Activated CD4-positive, alpha-beta T cell treated with anti-CD3 and anti-CD28 coated beads, Interleukin-2, amount 50 U/mL, for 4 hours (primary cell): ENCODE measurements at regions not wholly inside any gene's neighbourhood (a gene's known extent, or its start where the extent isn't known, plus 50 kb on each side); places are given as distances from the start of the nearest gene placed in this dataset.

ENCODE experiments used
- DNase-seq, 2 experiments: peaks; one replicate each; pipeline ENCODE4 v3.0.0-alpha.2; 2020

DNA sequence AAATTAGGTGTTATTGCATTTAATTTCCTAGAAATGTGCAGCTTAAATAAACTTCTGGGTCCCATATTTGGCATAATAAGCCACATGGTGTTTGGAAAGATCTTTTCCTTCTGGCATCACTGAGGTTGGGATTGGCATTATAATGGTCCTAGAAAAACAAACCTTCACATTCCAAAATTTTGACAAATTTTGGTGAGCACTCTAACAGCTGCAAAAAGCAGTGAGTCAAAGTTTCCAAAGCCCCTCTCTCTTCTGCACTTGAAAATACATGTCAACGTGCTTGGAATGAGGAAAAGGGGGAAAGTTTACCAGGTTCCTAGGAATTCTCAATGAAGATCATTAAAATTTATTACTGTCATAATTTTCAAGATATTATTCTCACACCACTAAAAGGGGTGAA is 77.8 kb upstream of the STK17B start:
- no peak for DNase-seq

DNA sequence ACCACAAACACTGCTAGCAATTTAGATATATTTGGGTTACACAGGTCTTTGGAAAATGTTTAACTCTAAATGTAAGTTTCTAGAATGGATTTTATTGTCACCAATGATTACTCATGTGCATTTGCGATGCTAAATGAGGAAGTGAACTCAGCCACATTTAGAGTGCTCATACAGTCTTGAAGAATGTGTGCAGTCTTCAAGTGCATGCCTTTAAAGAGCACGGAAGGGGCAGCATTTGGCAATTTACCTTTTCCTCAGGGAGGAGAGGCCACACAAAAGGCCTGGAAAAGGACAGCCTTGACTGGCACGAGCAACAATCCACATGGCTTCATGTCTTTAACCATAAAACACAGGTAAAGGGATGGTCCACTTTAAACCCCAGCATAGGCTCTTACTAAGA is 78.5 kb upstream of the STK17B start:
- DNase-seq, result no peak

DNA sequence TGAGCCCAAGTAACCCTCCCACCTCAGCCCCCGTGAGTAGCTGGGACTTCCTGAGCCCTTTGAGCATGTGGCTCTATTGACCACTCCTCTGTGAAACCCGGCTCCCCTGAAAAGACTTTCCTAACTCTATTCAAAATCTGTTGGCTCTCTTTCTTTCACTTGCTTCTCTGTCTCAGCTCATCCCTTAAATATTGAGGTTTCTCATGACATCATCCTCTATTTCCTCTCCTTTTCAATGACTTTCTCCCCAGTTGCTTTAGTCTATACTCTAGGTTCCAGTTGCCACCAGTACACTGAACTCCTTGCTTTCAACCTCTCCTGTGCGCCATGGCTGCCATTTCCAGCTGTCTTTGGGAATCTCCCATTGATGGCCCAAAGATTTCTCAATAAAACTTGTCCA is 79.8 kb upstream of the STK17B start:
- no peak for DNase-seq

DNA sequence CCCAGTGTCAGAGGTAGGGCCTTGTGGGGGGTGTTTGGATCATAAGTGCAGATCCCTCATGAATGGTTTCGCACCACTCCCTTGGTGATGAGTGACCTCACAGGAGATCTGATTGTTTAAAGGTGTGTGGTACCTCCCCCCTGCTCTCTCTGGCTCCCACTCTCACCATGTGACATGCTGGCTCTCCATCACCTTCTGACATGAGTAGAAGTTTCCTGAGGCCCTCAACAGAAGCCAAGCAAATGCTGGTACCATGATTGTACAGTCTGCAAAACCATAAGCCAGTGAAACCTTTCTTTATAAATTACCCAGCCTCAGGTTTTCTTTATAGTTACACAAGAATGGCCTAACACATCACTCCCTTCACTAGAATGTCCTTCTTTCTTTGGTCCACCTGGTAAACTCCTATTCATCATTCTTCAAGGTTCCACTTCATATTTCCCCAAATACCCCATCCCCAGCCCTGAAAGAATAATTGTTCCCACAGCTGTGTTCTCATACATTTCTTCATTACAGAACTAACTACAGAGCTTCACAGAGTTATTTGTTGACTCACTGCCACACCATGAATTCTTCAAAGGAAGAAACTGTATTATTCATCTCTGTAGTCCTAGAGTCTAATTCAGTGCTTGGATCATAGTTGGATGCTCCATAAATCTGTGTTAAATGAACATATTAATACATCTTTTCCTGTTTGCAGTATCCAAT is 81.2 kb upstream of the STK17B start:
- no peak for DNase-seq

DNA sequence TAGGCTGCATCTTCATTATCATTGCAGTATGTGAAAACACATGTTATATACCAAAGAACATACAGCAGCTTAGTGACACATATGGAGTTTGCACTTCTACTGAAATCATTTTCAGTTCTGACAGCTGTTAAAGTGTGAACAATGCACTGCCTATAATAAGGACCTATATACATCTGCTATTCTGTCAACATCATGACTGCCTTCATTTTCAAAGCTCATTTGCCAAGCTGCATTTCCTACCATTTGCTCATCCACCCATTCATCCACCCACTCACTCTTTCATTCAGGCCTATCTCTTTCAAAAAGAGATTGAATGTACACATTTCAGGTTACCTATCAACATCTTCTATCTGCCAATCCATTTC is 81.7 kb upstream of the STK17B start:
- no peak for DNase-seq

DNA sequence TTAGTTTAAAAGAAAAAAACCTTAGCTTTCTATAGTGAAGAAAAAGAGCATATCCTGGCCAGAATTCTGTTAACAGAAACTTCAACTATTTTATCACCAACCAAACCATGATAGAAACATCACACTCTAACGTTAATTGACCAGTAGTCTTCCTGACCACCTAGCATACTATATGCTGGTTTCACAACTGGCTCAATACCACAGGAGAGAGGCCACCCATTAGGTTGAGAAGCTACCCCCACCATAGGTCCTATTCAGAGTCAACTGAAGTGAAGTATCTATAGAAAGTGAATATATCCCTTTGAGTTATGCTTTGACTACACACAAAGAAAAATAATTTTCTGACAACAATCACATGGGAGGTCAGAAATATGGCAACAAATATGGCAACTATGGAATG is 85.2 kb upstream of the STK17B start:
- DNase-seq, result no peak

DNA sequence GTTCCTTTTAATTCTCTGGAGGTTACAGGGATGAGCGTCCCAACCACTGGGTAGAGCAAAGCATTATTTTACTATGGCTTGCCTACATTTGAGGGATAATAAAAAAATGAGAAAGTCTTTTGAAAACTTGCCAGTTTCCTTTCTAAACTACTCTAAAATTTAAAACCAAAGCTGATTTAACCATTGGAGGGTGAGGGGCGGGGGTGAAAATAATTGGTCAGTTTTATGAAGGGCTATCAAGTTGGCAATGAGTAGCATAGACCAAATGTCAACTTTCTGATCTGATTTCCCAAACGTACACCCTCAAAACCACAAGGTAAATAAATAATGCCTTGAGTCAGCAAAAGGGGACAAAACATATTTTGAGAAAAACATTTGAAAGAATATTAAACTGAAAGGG is 85.7 kb upstream of the STK17B start:
- DNase-seq, result no peak

DNA sequence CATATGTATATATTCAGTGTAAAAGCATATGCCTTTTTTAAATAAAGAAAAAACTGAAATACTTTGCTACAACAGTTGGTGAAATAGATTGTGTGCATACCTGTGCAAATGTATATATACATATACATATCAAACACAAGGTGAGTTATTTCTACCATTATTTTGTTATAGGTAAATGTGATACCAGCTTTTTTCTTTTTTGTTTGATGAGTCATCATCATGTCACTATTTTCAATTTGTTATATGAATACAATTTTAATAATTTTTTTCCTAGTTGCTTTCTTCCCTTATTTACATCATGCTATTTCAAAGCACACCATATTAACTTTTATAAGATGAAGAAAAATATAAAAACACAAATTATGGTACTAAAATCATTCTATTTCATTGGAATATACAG is 87.0 kb upstream of the STK17B start:
- no peak for DNase-seq

DNA sequence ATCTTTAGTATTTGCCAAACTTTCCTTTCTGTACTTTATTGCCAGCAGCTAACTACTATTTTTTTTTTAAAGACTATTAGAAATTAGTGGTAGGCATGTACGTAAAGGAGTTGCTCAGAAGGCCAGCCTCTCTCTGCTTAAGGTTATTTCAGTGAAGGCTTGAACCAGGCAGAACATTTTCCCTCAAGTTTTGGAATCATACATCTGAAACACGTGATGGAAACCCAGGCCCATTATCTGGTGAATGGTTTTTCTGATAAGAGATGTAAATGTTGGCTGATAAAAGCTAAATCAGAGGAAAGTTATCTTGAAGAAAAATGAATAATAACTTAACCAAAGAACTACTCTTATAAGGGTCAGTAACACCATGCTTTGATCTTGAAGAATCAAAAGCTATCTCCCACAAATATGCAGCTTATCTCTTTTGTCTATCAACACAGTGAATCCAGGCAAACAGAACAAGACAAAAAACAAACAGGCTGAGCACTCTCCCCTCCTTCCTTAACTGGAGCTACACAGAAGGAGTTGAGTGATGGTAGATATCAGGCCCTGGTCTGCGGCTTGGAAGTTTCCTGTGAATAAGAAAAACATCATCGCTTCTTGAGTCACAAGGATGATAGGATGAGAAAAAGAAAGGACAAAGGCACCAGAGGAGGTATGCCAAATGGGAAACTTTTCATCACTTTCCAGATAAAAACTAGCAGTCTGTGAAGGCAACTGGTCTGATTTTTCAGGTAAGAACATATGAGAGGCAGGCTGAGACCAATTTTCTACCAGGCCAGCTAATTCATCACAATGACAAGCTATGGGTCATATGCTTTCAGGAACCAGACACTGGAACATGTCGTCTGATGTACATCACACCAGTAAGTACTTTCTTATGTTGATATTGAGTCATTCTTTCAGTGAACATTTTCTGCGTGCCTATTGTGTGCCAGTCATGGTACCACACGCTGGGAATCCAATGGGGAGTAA is 88.4 kb upstream of the STK17B start:
- DNase-seq, result peak; percentile 50 to 53

DNA sequence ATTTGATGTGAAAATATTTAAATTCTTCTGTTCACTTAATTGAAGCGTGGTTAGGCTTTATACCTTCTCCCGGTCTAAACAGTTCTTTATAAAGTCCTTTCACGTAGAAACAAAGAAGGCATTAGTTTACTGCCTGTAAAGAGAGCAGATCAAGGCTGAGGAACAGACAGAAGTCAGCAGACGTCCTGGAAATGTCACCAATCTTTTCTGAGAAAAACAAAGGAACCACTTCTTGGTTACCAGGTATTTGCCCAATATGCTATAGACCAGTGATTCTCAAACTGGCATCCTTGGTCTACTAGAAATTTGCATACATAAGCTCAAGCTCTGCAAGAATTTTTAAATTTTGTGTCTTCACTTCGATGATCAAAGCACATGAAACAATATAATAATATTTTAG is 89.2 kb upstream of the STK17B start:
- DNase-seq, result no peak

DNA sequence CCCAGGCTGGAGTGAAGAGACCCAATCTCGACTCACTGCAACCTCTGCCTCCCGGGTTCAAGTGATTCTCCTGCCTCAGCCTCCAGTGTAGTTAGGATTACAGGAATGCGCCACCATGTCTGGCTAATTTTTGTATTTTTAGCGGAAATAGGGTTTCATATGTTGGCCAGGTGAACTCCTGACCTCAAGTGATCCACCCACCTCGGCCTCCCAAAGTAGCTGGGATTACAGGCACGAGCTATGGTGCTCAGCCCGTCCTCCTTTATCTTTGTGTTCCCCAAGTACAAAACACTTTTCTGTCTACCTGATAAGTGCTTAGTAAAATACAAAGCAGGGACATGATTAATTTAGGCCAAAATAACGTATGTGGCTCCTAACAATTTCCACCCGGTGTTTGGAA is 91.2 kb upstream of the STK17B start:
- no peak for DNase-seq

DNA sequence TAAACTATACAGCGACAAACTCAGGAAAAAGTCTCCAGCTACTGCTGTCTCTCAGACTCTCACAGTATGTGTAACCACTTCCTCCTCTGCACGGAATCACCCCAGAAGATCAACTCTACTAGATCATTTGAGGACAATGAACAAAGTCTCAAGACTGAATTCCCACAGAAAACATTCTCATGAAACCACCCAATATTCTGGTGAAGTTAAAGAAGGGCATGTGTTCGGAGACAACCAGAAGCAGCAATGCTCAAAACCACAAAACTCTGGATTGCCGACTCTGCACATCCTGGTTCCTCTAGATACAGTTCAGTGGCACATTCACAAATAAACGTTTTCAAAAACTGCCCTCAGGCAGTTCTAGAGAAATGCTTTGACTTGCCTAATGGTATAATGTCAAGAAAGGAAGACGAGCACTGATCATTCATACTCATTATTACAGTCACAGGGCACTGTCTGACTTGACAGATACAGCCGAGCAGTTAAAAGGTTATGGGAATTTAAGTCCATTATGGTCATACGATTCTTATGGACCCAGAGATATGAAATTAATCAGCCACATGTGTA is 91.9 kb upstream of the STK17B start:
- DNase-seq, result peak; percentile 29 to 36

DNA sequence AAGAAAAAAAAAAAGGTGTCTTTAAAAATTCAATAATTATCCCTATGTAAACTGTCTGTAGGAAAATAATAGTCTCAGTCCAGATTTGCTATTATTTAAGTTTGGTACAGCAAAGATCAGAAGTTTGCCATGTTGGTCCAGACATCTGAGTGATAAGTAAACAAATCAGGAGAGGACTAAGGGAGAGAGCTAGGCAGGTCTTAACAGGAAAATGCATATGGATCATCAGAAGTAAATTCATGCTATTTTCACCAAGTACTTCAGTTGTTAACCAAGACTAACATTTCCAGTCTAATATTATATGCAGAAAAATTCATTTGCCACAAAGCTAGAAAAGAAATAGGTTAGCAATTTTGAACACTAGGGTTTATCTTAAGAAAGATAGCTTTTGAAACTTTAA is 95.0 kb upstream of the STK17B start:
- no peak for DNase-seq

DNA sequence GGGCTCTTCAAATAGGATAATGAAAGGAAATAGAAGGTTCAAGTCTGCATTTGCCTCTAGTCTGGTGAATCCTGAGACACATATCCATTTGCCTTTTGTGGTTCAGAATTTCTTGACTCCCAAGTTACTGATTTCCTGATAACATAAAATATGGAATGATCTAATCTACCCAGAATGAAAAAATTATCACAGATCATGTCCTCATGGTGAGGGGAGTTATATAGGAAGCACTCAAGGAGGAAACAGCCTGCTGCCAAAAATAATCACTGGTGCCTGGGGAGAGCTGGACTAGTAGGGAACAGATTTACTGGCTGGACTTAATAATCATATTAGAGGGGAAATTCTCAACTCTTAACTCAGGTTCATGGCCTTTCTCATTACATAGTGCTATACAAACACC is 95.5 kb upstream of the STK17B start:
- no peak for DNase-seq

DNA sequence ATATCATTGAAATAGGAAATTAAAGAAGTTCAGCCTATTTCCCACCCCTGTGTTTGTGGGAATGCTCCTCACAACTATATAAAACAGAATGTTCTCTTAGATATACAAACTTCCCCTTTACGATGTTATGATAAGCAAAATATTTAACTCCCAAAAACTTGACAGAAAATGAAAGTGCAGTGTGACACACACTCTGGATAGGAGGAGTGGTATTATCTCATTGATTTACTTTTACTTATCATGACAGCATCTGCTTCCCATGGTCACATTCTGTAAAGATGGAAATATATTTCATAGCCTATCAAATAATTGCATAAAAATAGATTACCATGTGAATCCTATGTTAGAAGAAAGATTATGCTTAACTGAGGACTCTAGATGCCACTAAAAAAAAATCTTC is 96.6 kb upstream of the STK17B start:
- DNase-seq, result no peak

DNA sequence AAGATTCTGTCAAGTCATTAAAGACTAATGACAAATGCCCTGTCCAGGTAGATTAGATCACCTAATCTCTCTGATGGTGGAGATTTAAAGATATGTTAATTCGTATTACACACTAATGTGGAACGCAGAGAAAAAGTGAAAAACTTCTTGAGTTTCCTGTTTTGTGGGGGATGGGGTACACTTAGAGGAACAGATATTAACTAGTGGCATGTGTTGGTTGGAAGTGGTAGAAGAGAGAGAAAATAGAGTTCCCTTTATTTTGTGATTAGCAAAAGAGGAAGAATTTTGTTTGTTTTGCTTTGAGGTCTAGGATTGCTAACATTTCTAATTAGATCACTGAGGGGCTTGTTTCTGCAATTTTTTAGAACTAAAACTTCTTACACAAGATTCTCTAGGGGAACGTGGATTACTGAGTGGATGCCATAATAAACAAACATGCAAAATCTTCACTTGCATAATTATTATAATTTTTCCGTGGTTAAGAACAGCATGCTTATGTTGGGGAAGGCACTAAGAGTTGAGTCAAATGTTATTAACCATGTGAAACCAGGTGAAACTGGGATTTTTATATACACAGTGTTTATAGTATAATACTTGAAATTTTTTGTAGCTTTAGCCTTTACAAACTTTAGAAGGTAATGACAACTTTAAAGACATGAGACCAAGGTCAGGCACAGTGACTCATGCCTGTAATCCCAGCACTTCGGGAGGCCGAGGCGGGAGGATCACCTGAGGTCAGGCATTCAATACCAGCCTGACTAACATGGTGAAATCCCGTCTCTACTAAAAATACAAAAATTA is 97.4 kb upstream of the STK17B start:
- no peak for DNase-seq

DNA sequence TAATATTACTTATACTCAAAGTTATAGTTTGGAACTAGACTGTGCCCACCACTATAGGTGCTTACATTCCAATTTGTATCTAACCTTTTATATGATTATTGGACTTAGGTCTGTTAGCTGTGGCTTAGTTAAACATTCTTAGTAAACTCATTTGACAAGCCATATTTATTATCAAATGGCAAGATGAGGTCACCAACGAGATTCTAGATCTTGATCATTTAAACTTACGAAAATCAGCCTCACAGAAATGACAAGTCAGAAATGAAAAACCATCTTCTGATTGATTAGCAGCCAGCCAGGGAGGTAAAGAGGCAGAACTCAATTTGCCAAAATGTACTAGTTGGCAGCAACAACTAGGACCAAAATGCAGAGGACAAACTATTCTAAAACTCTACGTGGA is 100.4 kb upstream of the STK17B start:
- DNase-seq, result no peak

DNA sequence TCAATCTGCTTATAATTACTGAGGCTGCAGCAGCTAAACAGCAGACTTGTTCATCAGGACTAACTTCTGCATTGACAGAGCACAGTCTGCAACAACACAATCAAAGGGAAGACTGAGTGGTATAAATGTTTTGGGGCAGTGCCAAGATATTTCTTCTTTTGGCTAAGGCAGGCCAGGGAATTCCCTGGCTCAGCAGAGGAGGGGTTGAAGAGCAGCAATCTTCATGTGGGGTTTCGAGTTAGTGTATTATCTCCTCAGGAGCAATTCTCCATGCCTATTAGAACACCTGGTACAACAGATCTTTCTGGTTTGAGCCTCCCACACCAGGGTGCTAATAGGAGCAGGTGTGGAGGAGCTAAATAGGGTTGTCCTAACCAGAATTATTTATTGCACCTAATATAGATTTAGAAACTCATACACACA is 103.0 kb upstream of the STK17B start:
- DNase-seq, result no peak

DNA sequence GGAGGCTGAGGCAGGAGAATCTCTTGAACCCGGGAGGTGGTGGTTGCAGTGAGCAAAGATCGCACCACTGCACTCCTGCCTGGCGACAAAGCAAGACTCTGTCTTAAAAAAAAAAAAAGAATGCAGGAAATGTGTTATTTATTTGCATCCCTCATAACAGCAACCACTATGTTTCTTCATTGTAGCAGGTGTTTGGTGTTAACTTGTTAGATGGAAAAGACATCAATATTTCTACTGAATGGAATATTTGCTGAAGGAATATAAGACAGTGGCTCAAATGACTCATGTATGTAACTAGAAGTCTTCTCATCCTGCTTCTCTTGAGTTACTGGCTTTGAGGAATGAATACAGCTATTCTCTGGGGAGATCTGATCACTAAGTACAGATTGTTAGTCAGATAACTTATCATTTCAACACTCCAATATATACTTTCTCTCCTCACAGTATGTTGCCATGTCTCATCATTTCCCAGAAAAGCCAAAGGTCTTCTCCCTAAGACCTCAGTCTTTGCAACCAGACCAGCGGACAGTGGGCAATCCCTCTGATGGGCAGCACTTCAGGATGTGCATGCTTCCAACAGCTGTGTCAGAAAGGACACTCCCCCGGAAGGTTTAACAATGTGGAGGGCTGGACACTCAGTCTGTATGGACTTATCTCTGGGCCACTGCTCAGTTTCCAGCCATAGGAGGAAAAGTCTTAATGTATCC is 104.4 kb upstream of the STK17B start:
- DNase-seq, result no peak

DNA sequence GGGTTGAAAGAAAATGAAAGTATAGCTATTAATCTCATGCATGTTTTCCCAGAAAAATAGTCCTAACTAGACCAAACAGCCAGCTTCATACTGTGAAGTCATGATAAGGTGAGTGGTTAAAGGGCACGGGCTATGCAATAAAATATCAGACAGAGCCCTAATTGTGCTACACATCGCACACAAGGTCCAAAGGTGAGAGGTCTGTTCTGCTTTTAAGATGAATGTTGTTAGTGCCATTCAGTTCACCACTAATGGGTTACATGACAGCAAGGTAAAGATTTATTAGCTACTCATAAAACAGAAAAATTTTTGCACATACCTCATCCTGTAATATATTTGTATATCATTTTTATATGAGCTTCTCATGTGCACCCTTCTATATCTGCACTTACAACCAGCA is 105.0 kb upstream of the STK17B start:
- DNase-seq, result no peak

DNA sequence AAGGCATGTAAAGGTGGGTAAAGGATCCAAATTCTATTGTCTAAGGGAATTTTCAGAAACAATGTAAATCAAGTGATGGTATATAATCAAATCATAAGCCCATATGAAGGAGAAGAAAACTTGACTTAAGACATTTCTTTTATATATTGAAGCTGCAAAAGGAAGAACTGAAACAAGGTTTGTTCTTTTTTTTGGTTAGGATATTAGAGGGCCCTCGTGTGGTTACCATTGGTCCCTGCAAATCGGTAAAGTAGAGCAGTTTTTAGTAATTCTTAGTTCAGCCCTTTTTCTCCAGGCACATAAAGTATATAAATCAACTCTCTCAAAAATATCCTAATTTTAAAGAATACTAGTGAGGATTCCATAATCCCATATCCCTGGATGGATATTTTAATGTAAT is 105.6 kb upstream of the STK17B start:
- no peak for DNase-seq

DNA sequence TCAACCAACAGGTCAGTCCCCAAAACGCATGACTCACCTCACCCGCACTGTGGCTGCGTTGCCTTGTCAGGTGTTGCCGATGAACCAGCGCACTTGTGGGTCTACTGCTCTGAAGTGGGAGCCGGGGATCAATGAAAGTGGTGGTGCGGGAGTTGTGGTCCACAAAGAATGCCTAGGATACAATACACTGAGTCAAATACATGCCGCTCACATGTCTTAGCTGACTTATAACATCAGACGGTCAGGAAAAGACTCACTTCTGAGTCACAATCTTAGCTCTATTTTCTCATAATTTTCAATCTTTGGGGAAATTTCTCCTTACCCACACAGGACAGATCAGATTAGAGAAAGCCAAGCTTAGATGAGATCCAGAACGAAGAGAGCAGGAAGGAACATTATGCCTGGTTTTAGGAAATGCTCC is 107.1 kb upstream of the STK17B start:
- peak in 1 of 2 experiments; percentile 44 for DNase-seq

DNA sequence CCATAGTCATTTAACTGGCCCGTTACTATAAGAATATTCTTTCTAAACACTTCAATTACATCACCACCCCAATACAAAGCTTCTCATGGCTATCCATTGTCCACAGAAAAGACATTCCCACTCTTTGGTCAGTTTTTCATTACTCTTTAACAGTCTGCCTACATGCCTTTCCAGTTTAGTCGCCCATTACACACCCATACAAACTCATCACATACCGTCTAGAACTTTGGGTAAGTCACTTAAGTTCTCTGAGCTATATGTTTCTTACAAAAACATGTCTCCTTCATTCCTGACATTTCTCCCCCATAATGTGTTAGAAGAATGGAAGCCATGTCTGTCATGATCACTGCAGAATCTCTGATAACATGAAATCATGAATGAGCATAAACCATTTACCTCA is 108.2 kb upstream of the STK17B start:
- no peak for DNase-seq
